Gastrocnemius medialis (tissue), 4 donors: ENCODE measurements at regions not wholly inside any gene's neighbourhood (a gene's known extent, or its start where the extent isn't known, plus 50 kb on each side); places are given as distances from the start of the nearest gene placed in this dataset.
"Not testable (repeated sequence)": the region's sequence is repeated elsewhere in the genome, so short reads cannot be mapped to it uniquely, and the experiment has no call there.

Experiments used
- POLR2A ChIP-seq, 2 donors: fragments of 450-650 bp; IDR thresholded peaks; one replicate each; pipeline ENCODE4 v1.6.1; 2017; ENCODE audit warnings: antibody characterized with exemption in 2 of 2, mild to moderate bottlenecking in 2 of 2, moderate library complexity in 2 of 2
- TF ChIP-seq, protein P1 (sequence below), 5 experiments: fragments of 450-650 bp in 3 of 5; fragments of 200-600 bp in 2 of 5; sonication (generic) in 2 of 5; IDR thresholded peaks in 4 of 5; conservative IDR thresholded peaks in 1 of 5; 1 replicate in 4 of 5; 2 replicates in 1 of 5; pipeline ENCODE4 v1.5.1; 2016 to 2019; ENCODE audit warnings: antibody characterized with exemption in 5 of 5, mild to moderate bottlenecking in 3 of 5, moderate library complexity in 3 of 5

DNA sequence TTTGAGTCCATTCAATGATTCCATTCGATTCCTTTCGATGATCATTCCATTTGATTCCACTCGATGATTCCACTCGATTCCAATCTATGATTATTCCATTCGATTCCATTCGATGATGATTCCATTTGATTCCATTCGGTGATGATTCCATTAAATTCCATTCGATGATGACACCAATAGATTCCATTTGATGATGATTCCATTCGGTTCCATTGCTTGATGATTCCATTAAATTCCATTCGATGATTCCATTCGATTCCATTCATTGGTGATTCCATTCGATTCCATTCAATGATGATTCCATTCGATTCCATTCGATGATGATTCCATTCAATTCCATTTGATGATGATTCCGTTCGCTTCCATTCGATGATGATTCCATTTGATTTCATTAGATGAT is 1104.1 kb downstream of the RPIA start:
- TF ChIP-seq, protein P1, sequence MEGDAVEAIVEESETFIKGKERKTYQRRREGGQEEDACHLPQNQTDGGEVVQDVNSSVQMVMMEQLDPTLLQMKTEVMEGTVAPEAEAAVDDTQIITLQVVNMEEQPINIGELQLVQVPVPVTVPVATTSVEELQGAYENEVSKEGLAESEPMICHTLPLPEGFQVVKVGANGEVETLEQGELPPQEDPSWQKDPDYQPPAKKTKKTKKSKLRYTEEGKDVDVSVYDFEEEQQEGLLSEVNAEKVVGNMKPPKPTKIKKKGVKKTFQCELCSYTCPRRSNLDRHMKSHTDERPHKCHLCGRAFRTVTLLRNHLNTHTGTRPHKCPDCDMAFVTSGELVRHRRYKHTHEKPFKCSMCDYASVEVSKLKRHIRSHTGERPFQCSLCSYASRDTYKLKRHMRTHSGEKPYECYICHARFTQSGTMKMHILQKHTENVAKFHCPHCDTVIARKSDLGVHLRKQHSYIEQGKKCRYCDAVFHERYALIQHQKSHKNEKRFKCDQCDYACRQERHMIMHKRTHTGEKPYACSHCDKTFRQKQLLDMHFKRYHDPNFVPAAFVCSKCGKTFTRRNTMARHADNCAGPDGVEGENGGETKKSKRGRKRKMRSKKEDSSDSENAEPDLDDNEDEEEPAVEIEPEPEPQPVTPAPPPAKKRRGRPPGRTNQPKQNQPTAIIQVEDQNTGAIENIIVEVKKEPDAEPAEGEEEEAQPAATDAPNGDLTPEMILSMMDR (IDR thresholded peaks at IDR 0.05 in 4 of 5, conservative IDR thresholded peaks at IDR 0.05 in 1 of 5): not testable (repeated sequence)
- not testable (repeated sequence) for TF ChIP-seq POLR2A (IDR thresholded peaks at IDR 0.05)
